BE2C (cell line): ENCODE measurements at regions not wholly inside any gene's neighbourhood (a gene's known extent, or its start where the extent isn't known, plus 50 kb on each side); places are given as distances from the start of the nearest gene placed in this dataset.
"Not testable (repeated sequence)": the region's sequence is repeated elsewhere in the genome, so short reads cannot be mapped to it uniquely, and the experiment has no call there.

ENCODE experiments used
- DNase-seq: peaks from one replicate; pipeline ENCODE4 v3.0.0-alpha.2; 2020
- H3K27me3 ChIP-seq: fragments of 250-450 bp; sonication (Bioruptor Pico); 2 replicates; pipeline ENCODE4 v1.5.1; 2020; ENCODE audit warnings: mild to moderate bottlenecking
- H3K36me3 ChIP-seq: fragments of 250-450 bp; sonication (Bioruptor Pico); 2 replicates; pipeline ENCODE4 v1.5.1; 2020; ENCODE audit warnings: mild to moderate bottlenecking
- H3K4me1 ChIP-seq: fragments of 250-450 bp; sonication (Bioruptor Pico); 2 replicates; pipeline ENCODE4 v1.5.1; 2020
- H3K4me3 ChIP-seq: 2 replicates; pipeline ENCODE4 v1.5.1; 2011; ENCODE audit warnings: low read depth, low read length
- H3K9me3 ChIP-seq: fragments of 250-450 bp; sonication (Bioruptor Pico); 2 replicates; pipeline ENCODE4 v1.5.1; 2020
- TF ChIP-seq, protein P1 (sequence below): IDR thresholded peaks from 2 replicates; pipeline ENCODE4 v1.5.1; 2012; ENCODE audit warnings: mild to moderate bottlenecking, low read depth, low read length

DNA sequence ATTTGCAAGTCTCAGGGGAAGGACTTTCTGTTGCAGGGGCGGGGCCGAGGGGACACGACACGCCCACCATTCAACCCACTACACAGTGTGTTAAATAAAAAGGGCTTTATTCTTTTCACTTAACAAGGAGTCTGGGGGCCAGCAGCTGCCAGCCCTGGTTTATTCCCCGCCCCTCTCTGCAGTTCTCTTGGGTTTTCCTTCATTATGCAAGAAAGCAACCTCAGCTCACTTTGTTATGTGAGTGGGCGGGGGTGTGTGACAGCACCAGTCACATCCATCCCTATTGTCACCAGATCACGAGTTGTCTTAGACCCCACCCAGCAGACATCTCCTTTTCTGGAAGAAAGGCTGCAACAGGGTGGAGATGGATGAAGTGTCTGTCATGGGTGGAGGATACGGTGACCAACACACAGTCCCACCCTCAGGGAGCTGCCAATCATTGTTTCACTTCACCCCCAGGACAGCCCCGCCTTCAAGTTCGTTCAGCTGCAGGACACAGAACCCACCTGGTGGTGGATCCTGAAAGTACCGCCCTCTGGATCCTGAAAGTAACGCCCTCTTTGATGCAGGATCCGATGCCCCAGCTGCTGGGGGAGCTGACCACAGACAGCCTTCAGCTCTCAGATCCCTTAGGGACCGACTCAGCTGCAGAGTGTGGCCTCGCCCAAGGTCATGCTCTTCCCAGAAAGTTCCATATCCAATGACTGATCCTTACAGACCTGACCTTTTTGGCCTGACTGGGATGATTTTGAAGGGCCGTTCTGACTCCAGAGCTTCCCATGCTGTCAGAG is 79.6 kb downstream of the SMIM20 start:
- H3K4me1 ChIP-seq = no peaks in the 10 kb centered on the region
- TF ChIP-seq, protein P1, sequence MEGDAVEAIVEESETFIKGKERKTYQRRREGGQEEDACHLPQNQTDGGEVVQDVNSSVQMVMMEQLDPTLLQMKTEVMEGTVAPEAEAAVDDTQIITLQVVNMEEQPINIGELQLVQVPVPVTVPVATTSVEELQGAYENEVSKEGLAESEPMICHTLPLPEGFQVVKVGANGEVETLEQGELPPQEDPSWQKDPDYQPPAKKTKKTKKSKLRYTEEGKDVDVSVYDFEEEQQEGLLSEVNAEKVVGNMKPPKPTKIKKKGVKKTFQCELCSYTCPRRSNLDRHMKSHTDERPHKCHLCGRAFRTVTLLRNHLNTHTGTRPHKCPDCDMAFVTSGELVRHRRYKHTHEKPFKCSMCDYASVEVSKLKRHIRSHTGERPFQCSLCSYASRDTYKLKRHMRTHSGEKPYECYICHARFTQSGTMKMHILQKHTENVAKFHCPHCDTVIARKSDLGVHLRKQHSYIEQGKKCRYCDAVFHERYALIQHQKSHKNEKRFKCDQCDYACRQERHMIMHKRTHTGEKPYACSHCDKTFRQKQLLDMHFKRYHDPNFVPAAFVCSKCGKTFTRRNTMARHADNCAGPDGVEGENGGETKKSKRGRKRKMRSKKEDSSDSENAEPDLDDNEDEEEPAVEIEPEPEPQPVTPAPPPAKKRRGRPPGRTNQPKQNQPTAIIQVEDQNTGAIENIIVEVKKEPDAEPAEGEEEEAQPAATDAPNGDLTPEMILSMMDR = peak; percentile 38
- H3K27me3 ChIP-seq = no peaks in the 10 kb centered on the region
- peak; percentile 32 for DNase-seq
- no peaks in the 10 kb centered on the region; the same call in 1 of the 2 replicates for H3K9me3 ChIP-seq
- no peaks in the 10 kb centered on the region for H3K36me3 ChIP-seq
- H3K4me3 ChIP-seq = no peak overlapping the region

DNA sequence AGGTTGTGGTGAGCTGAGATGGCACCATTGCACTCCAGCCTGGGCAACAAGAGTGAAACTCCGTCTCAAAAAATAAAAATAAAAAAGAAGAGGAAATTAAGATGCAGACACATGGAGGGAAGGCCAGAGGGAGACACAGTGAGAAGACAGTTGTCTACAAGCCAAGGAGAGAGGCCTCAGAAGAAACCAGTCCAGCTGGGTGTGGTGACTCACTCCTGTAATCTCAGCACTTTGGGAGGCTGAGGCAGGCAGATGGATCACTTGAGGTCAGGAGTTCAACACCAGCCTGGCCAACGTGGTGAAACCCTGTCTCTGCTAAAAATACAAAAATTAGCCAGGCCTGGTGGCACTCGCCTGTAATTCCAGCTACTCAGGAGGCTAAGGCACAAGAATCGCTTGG is 80.6 kb downstream of the SMIM20 start:
- not testable (repeated sequence) for H3K4me3 ChIP-seq, DNase-seq, H3K9me3 ChIP-seq, H3K36me3 ChIP-seq, H3K4me1 ChIP-seq, H3K27me3 ChIP-seq

DNA sequence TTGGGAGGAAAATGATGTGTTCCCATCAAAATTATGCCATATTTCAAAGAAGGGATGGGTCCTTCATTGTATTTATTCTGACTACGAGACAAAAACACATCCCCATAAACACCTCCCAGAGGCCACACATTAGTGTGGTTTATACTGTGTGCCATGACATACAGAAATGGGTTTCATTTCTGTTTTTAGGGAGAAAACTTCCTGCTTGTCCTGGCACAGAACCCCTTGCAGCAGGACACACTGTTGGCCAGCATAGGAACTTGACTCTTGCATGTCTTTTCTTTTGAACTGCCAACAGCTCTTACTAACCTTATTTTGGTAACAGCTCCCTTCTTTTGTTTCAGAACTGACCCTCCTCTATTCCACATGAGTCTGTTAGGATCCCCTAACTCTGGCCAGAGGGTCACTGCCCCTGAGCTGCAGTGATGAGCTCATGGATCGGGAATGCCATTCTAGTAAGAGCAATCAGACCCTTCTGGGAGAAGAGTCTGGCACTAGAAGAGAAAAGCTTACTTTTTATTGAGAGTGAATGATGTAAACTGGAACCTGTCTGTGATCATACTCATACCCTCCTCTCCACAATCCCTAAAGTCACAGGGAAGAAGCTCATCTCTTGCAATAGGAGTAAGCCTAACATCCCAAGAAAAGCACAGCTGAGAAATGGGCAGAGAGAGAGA is 86.4 kb downstream of the SMIM20 start:
- H3K4me1 ChIP-seq = no peaks in the 10 kb centered on the region

DNA sequence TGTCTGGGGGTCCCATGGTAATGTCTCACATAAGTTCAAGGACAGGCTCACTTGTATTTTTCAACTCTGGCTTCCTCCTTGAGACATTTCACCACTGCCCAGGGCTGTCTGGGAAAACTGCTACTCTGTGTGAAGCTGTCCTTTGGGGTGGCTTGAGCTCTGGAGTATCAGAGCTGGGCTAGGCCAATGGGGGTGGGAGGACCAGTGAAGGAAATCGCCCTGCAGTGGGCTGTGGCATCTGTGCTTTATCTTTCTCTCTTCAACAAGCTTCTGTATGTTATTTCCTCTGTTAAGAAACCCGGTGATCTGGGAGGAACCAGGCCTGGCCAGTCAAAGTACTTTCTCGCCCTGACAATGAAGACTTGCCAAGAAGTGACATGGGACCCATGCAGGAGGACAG is 87.4 kb downstream of the SMIM20 start:
- Histone ChIP-seq H3K27me3 (no peaks in the 10 kb centered on the region), H3K4me3 (no peak overlapping the region), H3K36me3 (no peaks in the 10 kb centered on the region), H3K9me3 (no peaks in the 10 kb centered on the region), H3K4me1 (no peaks in the 10 kb centered on the region)
- TF ChIP-seq, protein P1 = no peak
- DNase-seq = no peak

More for the DNA sequence above, 86.4 kb downstream of the SMIM20 start:
- no peaks in the 10 kb centered on the region for H3K36me3 ChIP-seq
- H3K9me3 ChIP-seq = no peaks in the 10 kb centered on the region
- no peak overlapping the region for H3K4me3 ChIP-seq
- DNase-seq = no peak
- no peaks in the 10 kb centered on the region for H3K27me3 ChIP-seq
- TF ChIP-seq, protein P1 = no peak

DNA sequence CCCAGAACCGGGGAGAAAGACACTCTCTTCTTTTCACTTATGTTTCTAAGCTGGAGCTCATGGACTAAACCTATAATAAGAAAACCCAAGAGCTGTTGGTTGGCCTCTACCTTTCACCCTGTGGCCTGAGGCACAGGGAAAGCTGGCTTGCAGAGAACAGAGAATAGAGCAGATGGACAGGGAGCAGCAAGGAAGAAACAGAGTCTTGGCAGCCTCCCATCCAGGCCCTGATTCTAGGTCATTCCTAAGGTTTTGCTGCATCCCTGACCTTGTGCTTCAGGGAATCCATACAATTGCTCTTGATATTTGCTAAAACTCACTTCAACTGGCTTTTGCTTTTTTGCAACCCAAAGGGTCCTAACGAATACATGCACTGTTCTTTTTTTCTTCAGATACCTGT is 87.8 kb downstream of the SMIM20 start:
- no peaks in the 10 kb centered on the region for H3K9me3 ChIP-seq

DNA sequence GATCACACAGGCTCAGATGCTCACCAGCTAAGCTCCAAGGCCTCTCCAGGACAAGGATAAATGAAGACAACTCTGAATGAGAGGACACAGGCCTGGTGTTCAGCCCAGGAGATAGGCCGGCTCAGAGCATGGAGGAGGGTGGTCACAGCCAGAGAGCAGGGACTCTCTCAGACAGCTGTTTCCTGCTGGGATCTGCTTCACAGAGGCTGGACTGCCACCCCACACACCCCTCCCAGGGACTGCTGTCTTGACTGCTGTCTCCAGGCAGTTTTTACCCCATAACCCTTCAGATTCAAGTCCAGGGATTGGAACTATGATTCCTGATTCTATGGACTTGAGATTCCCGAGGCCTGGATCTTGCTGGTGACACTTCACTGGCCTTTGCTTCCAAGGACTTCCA is 89.0 kb downstream of the SMIM20 start:
- no peaks in the 10 kb centered on the region for H3K27me3 ChIP-seq
- H3K9me3 ChIP-seq = no peaks in the 10 kb centered on the region
- no peak overlapping the region for H3K4me3 ChIP-seq
- H3K4me1 ChIP-seq = no peaks in the 10 kb centered on the region
- no peaks in the 10 kb centered on the region for H3K36me3 ChIP-seq
- TF ChIP-seq, protein P1 = no peak
- DNase-seq = no peak

More for the DNA sequence above, 87.8 kb downstream of the SMIM20 start:
- DNase-seq = no peak
- TF ChIP-seq, protein P1 = no peak
- H3K27me3 ChIP-seq = no peaks in the 10 kb centered on the region
- no peak overlapping the region for H3K4me3 ChIP-seq
- H3K4me1 ChIP-seq = no peaks in the 10 kb centered on the region
- no peaks in the 10 kb centered on the region for H3K36me3 ChIP-seq
